Stomach (tissue), 8 donors: ENCODE measurements at regions not wholly inside any gene's neighbourhood (a gene's known extent, or its start where the extent isn't known, plus 50 kb on each side); places are given as distances from the start of the nearest gene placed in this dataset.

Experiments
- DNase-seq, 2 donors: peaks; one replicate each; pipeline versions ENCODE4 v3.0.0 to v3.0.0-alpha.2; 2013 to 2019
- H3K27ac ChIP-seq, 5 donors: fragments of 200-600 bp in 4 of 5; sonication (generic) in 4 of 5; one replicate each; pipeline ENCODE4 v1.5.1; 2013 to 2019; ENCODE audit warnings: mild to moderate bottlenecking in 1 of 5, moderate library complexity in 1 of 5
- H3K27me3 ChIP-seq, 3 donors: fragments of 200-600 bp; sonication (generic); one replicate each; pipeline ENCODE4 v1.5.1; 2017 to 2019; ENCODE audit warnings: mixed run types in 1 of 3
- H3K36me3 ChIP-seq, 4 donors: fragments of 200-600 bp; sonication (generic); 1 replicate in 3 of 4; 2 replicates in 1 of 4; pipeline ENCODE4 v1.5.1; 2016 to 2019
- H3K4me1 ChIP-seq, 4 donors: fragments of 200-600 bp; sonication (generic); one replicate each; pipeline ENCODE4 v1.5.1; 2016 to 2019
- H3K4me3 ChIP-seq, 4 donors: fragments of 200-600 bp; sonication (generic) in 3 of 4; one replicate each; pipeline ENCODE4 v1.5.1; 2016 to 2019; ENCODE audit warnings: mild to moderate bottlenecking in 1 of 4
- H3K9me3 ChIP-seq, 4 donors: fragments of 200-600 bp; sonication (generic); one replicate each; pipeline ENCODE4 v1.5.1; 2016 to 2019
- EP300 ChIP-seq: sonication (generic); formaldehyde crosslinking; IDR thresholded peaks from one replicate; pipeline ENCODE4 v1.6.1; 2017; ENCODE audit warnings: antibody characterized with exemption
- POLR2A ChIP-seq, 4 donors: fragments of 450-650 bp; IDR thresholded peaks; one replicate each; pipeline ENCODE4 v1.6.1; 2016; ENCODE audit warnings: antibody characterized with exemption in 4 of 4, control low read depth in 2 of 4, mild to moderate bottlenecking in 1 of 4, moderate library complexity in 1 of 4
- POLR2AphosphoS5 ChIP-seq, 3 donors: sonication (generic); formaldehyde crosslinking; IDR thresholded peaks; one replicate each; pipeline ENCODE4 v1.6.1; 2016; ENCODE audit warnings: antibody characterized with exemption in 3 of 3
- WGBS, 5 donors: extraction: QIAGEN DNeasy Blood & Tissue Kit in 3 of 5; methylation state at CpG; one replicate each; pipeline versions ENCODE4 v1.1.5 to v1.1.7; 2013 to 2018; 5-methylcytosine and 5-hydroxymethylcytosine counted together
- intact Hi-C: fragments of 100-400 bp; cut with DNase I; formaldehyde crosslinking; loops from one replicate; pipeline ENCODE4 v1.15.1; 2023; ENCODE audit warnings: low total_unique reads
- TF ChIP-seq, protein P1 (sequence below), 7 experiments: fragments of 450-650 bp in 4 of 7; fragments of 200-600 bp in 3 of 7; sonication (generic) in 3 of 7; IDR thresholded peaks; one replicate each; pipeline ENCODE4 v1.5.1; 2016 to 2019; ENCODE audit warnings: antibody characterized with exemption in 7 of 7, control low read depth in 2 of 7, mild to moderate bottlenecking in 1 of 7
- donor health status: healthy with polysubstance abuse.
- donor health status: Bipolar disorder and iron deficiency.
- donor health status: healthy.

DNA sequence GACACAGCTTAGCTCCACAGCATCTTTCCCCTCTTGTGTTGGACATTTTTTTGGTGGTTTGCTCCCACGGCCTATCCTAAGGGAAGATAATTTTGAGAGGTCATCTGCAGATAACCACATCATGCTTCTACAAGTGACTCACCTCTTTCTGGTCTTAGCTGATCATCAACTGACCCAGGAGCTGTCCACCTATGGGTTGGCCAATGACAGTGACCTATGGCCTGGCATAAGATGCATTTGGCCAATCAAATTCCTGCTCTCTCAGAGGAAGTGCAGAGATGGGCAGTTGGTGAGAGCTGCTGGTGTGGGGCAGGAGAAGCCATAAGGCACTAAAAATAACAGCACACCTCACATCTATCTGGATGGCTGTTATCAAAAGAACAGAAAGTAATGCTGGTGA is 100.0 kb upstream of the CLDN14 start:
- no peaks in the 10 kb centered on the region for H3K4me1 ChIP-seq
- no peaks in the 10 kb centered on the region for H3K36me3 ChIP-seq
- DNase-seq: no peak
- no peak overlapping the region for H3K4me3 ChIP-seq
- H3K27me3 ChIP-seq: no peaks in the 10 kb centered on the region
- TF ChIP-seq, protein P1, sequence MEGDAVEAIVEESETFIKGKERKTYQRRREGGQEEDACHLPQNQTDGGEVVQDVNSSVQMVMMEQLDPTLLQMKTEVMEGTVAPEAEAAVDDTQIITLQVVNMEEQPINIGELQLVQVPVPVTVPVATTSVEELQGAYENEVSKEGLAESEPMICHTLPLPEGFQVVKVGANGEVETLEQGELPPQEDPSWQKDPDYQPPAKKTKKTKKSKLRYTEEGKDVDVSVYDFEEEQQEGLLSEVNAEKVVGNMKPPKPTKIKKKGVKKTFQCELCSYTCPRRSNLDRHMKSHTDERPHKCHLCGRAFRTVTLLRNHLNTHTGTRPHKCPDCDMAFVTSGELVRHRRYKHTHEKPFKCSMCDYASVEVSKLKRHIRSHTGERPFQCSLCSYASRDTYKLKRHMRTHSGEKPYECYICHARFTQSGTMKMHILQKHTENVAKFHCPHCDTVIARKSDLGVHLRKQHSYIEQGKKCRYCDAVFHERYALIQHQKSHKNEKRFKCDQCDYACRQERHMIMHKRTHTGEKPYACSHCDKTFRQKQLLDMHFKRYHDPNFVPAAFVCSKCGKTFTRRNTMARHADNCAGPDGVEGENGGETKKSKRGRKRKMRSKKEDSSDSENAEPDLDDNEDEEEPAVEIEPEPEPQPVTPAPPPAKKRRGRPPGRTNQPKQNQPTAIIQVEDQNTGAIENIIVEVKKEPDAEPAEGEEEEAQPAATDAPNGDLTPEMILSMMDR (IDR thresholded peaks at IDR 0.05): no peak
- TF ChIP-seq POLR2A (IDR thresholded peaks at IDR 0.05) (no peak), EP300 (no peak), POLR2AphosphoS5 (IDR thresholded peaks at IDR 0.05) (no peak)
- WGBS, 5 donors: 77 to 96% (median 88%) methylated on average over 1 of the region's 1 CpG
- H3K9me3 ChIP-seq: peaks cover 0 to 11% (median 0%) of the 10 kb centered on the region in 4 donors
- intact Hi-C loops: no loop called here
- H3K27ac ChIP-seq: no peak overlapping the region

DNA sequence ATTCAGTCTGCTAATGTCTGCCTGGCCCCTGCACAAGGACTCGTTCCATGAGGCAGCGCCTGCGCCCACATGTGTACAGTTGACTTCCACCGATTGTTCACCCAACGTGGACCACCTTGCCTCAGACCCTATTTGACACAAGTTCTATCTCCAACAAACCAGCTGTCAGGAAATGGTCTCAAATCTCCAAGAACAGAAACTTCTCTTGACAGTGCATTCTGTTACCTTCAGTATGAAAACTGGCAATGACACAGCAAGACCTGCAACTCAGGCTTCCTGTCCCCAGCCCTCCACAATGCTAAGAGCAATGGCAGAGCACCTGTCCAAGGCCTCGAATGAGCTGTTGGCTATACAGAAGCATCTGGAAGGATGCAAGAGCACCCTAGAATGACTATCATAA is 102.3 kb upstream of the CLDN14 start:
- DNase-seq: no peak
- 75 to 88% (median 78%) methylated on average over 6 of the region's 6 CpGs for WGBS, 5 donors
- intact Hi-C loops: no loop called here

DNA sequence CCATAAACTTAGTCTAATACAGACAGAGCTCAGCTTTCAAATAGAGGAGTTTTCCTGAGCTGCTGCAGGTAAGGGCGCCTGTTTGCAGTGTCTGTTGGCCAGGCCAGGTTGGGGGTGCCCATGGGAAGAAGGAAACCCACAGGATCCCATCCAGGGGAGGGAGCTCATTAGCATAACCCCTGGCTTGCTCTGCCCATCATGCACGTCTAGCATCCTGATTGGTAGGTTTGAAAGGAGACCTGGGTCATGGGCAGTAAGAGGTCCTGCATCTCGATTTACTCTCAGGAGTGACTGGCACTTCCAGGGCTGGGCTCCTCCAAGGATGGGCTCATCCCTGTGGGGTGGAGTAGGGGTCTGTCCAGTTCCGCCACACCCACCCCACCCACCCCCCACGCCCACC is 103.7 kb upstream of the CLDN14 start:
- Histone ChIP-seq H3K4me3 (no peak overlapping the region), H3K4me1 (no peaks in the 10 kb centered on the region), H3K36me3 (no peaks in the 10 kb centered on the region), H3K9me3 (peaks cover 0 to 8% (median 0%) of the 10 kb centered on the region in 4 donors), H3K27ac (no peak overlapping the region), H3K27me3 (no peaks in the 10 kb centered on the region)
- WGBS, 5 donors: 49 to 71% (median 58%) methylated on average over 3 to 5 of the region's 5 CpGs
- no peak for DNase-seq
- no peak for TF ChIP-seq EP300
- TF ChIP-seq, protein P1 (IDR thresholded peaks at IDR 0.05): no peak
- no peak for TF ChIP-seq POLR2AphosphoS5 (IDR thresholded peaks at IDR 0.05)
- TF ChIP-seq POLR2A (IDR thresholded peaks at IDR 0.05): no peak
- intact Hi-C loops: no loop called here

More for the DNA sequence above, 102.3 kb upstream of the CLDN14 start:
- no peak for TF ChIP-seq POLR2A (IDR thresholded peaks at IDR 0.05)
- TF ChIP-seq POLR2AphosphoS5 (IDR thresholded peaks at IDR 0.05): no peak
- no peak for TF ChIP-seq EP300
- TF ChIP-seq, protein P1 (IDR thresholded peaks at IDR 0.05): no peak
- H3K9me3 ChIP-seq: peaks cover 0 to 12% (median 0%) of the 10 kb centered on the region in 4 donors
- no peak overlapping the region for H3K27ac ChIP-seq
- H3K4me1 ChIP-seq: no peaks in the 10 kb centered on the region
- no peak overlapping the region for H3K4me3 ChIP-seq
- H3K36me3 ChIP-seq: no peaks in the 10 kb centered on the region
- H3K27me3 ChIP-seq: no peaks in the 10 kb centered on the region

DNA sequence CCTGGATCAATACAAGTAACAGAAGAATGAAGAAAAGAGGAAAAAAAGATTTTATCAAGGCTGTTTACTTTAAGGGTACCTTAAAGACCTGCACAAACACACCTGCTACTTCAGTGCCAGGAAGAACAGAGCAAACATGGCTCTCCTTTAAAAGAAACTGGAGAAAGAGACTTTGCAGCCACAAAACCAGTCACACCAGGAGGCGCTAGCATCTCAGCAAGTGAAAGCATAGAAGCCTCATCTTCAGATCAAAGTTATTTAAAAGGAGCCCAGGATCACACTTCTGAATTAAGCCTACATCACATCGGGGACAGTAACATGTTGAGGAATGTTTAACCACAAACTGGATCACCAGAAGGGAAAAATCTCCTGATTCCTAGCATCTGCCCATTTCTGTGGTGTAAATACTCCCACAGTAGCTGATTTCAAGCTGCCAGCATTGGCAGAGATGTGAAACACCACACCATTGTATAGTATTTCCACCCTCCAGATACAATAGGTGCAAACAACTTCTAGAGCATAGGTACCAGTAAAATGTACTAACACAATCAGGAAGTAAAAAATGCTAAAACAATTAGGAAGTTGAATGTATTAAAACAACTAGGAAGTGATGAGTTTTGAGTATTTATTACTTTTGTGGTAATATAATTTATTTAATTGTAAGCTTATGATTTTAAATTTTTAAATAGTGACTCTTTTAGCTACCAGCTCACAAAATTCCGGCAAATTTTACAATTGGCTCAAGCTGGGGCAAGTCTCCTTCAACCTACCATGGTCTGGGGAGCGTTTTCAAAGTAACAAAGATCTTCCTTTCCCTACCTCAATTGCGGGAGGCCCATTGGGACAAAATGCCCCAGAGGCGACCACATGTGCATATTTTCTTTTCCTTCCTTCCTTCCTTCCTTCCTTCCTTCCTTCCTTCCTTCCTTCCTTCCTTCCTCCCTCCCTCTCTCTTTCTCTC is 105.3 kb upstream of the CLDN14 start:
- intact Hi-C loops: no loop called here
- no peak overlapping the region for H3K4me3 ChIP-seq
- H3K36me3 ChIP-seq: no peaks in the 10 kb centered on the region
- H3K27ac ChIP-seq: no peak overlapping the region
- no peaks in the 10 kb centered on the region for H3K27me3 ChIP-seq
- 77 to 84% (median 81%) methylated on average over 6 of the region's 6 CpGs for WGBS, 5 donors
- H3K4me1 ChIP-seq: no peaks in the 10 kb centered on the region
- peaks cover 0 to 8% (median 0%) of the 10 kb centered on the region in 4 donors for H3K9me3 ChIP-seq
- TF ChIP-seq, protein P1 (IDR thresholded peaks at IDR 0.05): no peak
- TF ChIP-seq EP300 (no peak), POLR2A (IDR thresholded peaks at IDR 0.05) (no peak), POLR2AphosphoS5 (IDR thresholded peaks at IDR 0.05) (no peak)
- peak in 1 of 2 donors; percentile 17 for DNase-seq
